Colonic mucosa (tissue), 4 donors: ENCODE measurements at regions not wholly inside any gene's neighbourhood (a gene's known extent, or its start where the extent isn't known, plus 50 kb on each side); places are given as distances from the start of the nearest gene placed in this dataset.

Experiments used
- DNase-seq: peaks from one replicate; pipeline ENCODE4 v3.0.0-alpha.2; 2020
- H3K27ac ChIP-seq: fragments of 200-600 bp; one replicate; pipeline ENCODE4 v1.8.0; 2021
- H3K27me3 ChIP-seq: fragments of 200-600 bp; one replicate; pipeline ENCODE4 v1.8.0; 2021
- H3K36me3 ChIP-seq: fragments of 200-600 bp; one replicate; pipeline ENCODE4 v1.8.0; 2021
- H3K4me1 ChIP-seq: fragments of 200-600 bp; one replicate; pipeline ENCODE4 v1.8.0; 2021; ENCODE audit warnings: mild to moderate bottlenecking
- H3K4me3 ChIP-seq: fragments of 200-600 bp; one replicate; pipeline ENCODE4 v1.8.0; 2021
- H3K9ac ChIP-seq, 2 donors: one replicate each; pipeline ENCODE4 v1.7.0; 2013; ENCODE audit warnings: control low read depth in 2 of 2, low read depth in 2 of 2, low read length in 2 of 2
- H3K9me3 ChIP-seq: fragments of 200-600 bp; one replicate; pipeline ENCODE4 v1.8.0; 2021
- intact Hi-C: fragments of 100-400 bp; cut with DNase I; formaldehyde crosslinking; loops from one replicate; pipeline ENCODE4 v1.14.1; 2022
- TF ChIP-seq, protein P1 (sequence below): fragments of 200-600 bp; IDR thresholded peaks from one replicate; pipeline ENCODE4 v1.8.0; 2022; ENCODE audit warnings: antibody characterized with exemption, mild to moderate bottlenecking
- donor health status: healthy.
- donor health status: DM: no; HTN: no; CAD: no.
- donor health status: DM: no; HTN: no; CAD: no.

DNA sequence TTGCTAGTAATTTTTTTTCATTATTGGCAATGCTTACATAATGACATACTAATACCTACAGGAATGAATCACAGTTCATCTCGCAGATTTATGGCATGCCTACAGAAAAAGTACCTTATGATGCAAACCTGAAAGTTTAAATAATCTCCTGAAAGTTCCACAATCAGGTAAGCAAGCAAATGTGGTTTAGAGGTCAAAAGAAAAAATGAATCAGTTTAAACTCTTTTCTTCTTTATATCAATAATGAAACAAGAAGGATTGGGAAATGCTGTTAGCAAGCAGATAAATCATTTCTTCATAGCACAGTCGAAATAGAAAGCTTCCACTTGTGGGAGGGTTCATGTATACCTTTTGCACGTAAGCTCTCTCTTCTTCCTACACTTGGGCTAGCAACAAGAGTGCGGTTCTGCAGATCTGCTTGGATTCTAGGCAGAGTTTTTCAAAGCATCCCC lies 53.7 kb upstream of the MTPN start:
- no peak overlapping the region for H3K27ac ChIP-seq
- H3K27me3 ChIP-seq = no peaks in the 10 kb centered on the region
- H3K9me3 ChIP-seq = no peaks in the 10 kb centered on the region
- DNase-seq = no peak
- no peaks in the 10 kb centered on the region for H3K4me1 ChIP-seq
- H3K36me3 ChIP-seq = no peaks in the 10 kb centered on the region
- H3K4me3 ChIP-seq = no peak overlapping the region
- intact Hi-C loops = no loop called here
- TF ChIP-seq, protein P1, sequence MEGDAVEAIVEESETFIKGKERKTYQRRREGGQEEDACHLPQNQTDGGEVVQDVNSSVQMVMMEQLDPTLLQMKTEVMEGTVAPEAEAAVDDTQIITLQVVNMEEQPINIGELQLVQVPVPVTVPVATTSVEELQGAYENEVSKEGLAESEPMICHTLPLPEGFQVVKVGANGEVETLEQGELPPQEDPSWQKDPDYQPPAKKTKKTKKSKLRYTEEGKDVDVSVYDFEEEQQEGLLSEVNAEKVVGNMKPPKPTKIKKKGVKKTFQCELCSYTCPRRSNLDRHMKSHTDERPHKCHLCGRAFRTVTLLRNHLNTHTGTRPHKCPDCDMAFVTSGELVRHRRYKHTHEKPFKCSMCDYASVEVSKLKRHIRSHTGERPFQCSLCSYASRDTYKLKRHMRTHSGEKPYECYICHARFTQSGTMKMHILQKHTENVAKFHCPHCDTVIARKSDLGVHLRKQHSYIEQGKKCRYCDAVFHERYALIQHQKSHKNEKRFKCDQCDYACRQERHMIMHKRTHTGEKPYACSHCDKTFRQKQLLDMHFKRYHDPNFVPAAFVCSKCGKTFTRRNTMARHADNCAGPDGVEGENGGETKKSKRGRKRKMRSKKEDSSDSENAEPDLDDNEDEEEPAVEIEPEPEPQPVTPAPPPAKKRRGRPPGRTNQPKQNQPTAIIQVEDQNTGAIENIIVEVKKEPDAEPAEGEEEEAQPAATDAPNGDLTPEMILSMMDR = no peak
- H3K9ac ChIP-seq = no peak overlapping the region

GRCh38 chr7:136030330-136030729 lies 53.2 kb upstream of the MTPN start:
- H3K4me1 ChIP-seq = no peaks in the 10 kb centered on the region
- TF ChIP-seq, protein P1 = no peak
- DNase-seq = no peak
- H3K4me3 ChIP-seq = no peak overlapping the region
- no peak overlapping the region for H3K27ac ChIP-seq
- no peaks in the 10 kb centered on the region for H3K27me3 ChIP-seq
- H3K9ac ChIP-seq = no peak overlapping the region
- no peaks in the 10 kb centered on the region for H3K36me3 ChIP-seq
- no peaks in the 10 kb centered on the region for H3K9me3 ChIP-seq
- intact Hi-C loops = no loop called here

- Histone ChIP-seq H3K4me1 (no peaks in the 10 kb centered on the region), H3K36me3 (no peaks in the 10 kb centered on the region), H3K9me3 (no peaks in the 10 kb centered on the region), H3K27me3 (no peaks in the 10 kb centered on the region), H3K9ac (no peak overlapping the region), H3K4me3 (no peak overlapping the region), H3K27ac (no peak overlapping the region)
- DNase-seq = no peak
- intact Hi-C loops = no loop called here
- TF ChIP-seq, protein P1 = no peak
Measured at GRCh38 chr7:136027160-136027559, 50.0 kb upstream of the MTPN start.
